WTC11 (cell line): ENCODE measurements at regions not wholly inside any gene's neighbourhood (a gene's known extent, or its start where the extent isn't known, plus 50 kb on each side); places are given as distances from the start of the nearest gene placed in this dataset.

Experiments
- ATF3 ChIP-seq: sonication (generic); formaldehyde crosslinking; conservative IDR thresholded peaks from 2 replicates; pipeline ENCODE4 v1.8.1; 2022; ENCODE audit warnings: mild to moderate bottlenecking, missing genetic modification reagents
- CTCF ChIP-seq: fragments of 200-600 bp; IDR thresholded peaks from 2 replicates; pipeline ENCODE4 v1.8.0; 2022; ENCODE audit warnings: antibody characterized with exemption
- GABPB1 ChIP-seq: sonication (generic); formaldehyde crosslinking; IDR thresholded peaks from 2 replicates; pipeline ENCODE4 v1.8.1; 2023; ENCODE audit warnings: mild to moderate bottlenecking, missing genetic modification reagents
- NFE2L1 ChIP-seq: sonication (generic); formaldehyde crosslinking; IDR thresholded peaks from 2 replicates; pipeline ENCODE4 v1.8.1; 2023; ENCODE audit warnings: missing genetic modification reagents
- NR1H2 ChIP-seq: sonication (generic); formaldehyde crosslinking; IDR thresholded peaks from 2 replicates; pipeline ENCODE4 v1.9.0; 2021; ENCODE audit warnings: mild to moderate bottlenecking, moderate library complexity, missing genetic modification reagents
- RELA ChIP-seq: sonication (generic); formaldehyde crosslinking; IDR thresholded peaks from 2 replicates; pipeline ENCODE4 v1.8.1; 2022; ENCODE audit warnings: missing genetic modification reagents, mild to moderate bottlenecking, borderline replicate concordance
- ZBTB43 ChIP-seq: sonication (generic); formaldehyde crosslinking; IDR thresholded peaks from 2 replicates; pipeline ENCODE4 v1.8.1; 2023; ENCODE audit warnings: mild to moderate bottlenecking, missing genetic modification reagents
- ZNF138 ChIP-seq: sonication (generic); formaldehyde crosslinking; conservative IDR thresholded peaks from 2 replicates; pipeline ENCODE4 v1.8.1; 2022; ENCODE audit warnings: mild to moderate bottlenecking, moderate library complexity, missing genetic modification reagents
- ZNF396 ChIP-seq: fragments of 250-450 bp; sonication (Bioruptor Pico); IDR thresholded peaks from 2 replicates; pipeline ENCODE4 v1.8.0; 2021; ENCODE audit warnings: mild to moderate bottlenecking, moderate library complexity, borderline replicate concordance

- TF ChIP-seq ZNF138 (CRISPR knock-in tag): no peak
- TF ChIP-seq NR1H2 (CRISPR knock-in tag): no peak
- TF ChIP-seq CTCF: no peak
- TF ChIP-seq GABPB1 (CRISPR knock-in tag): no peak
- TF ChIP-seq RELA (CRISPR knock-in tag): no peak
- no peak for TF ChIP-seq ATF3
- no peak for TF ChIP-seq NFE2L1
- TF ChIP-seq ZNF396 (CRISPR knock-in tag): no peak
- no peak for TF ChIP-seq ZBTB43
These were observed 119.1 kb downstream of the RPS29 start for GRCh38 chr14:49467091-49467490.
